ENCODE measurements at regions not wholly inside any gene's neighbourhood (a gene's known extent, or its start where the extent isn't known, plus 50 kb on each side); places are given as distances from the start of the nearest gene placed in this dataset.

DNA sequence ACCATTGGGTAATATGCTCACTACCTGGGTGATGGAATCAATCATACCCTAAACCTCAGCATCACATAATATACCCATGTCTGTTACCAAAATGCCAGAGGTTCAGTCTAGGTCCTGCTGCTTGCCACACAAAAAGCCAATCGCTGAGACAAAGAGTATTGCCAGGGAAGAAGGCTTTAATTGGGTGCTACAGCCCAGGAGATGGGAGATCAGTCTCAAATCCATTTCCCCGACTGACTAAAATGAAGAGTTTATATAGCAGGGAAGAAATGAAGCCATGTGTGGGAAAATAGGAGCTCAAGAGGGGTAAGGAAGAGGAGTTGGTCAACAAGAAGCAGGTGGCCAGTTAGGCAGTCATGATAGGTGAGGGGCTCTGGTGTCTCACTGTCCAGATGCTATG, 149.6 kb downstream of the QRSL1 start:
- TF ChIP-seq, protein P1, sequence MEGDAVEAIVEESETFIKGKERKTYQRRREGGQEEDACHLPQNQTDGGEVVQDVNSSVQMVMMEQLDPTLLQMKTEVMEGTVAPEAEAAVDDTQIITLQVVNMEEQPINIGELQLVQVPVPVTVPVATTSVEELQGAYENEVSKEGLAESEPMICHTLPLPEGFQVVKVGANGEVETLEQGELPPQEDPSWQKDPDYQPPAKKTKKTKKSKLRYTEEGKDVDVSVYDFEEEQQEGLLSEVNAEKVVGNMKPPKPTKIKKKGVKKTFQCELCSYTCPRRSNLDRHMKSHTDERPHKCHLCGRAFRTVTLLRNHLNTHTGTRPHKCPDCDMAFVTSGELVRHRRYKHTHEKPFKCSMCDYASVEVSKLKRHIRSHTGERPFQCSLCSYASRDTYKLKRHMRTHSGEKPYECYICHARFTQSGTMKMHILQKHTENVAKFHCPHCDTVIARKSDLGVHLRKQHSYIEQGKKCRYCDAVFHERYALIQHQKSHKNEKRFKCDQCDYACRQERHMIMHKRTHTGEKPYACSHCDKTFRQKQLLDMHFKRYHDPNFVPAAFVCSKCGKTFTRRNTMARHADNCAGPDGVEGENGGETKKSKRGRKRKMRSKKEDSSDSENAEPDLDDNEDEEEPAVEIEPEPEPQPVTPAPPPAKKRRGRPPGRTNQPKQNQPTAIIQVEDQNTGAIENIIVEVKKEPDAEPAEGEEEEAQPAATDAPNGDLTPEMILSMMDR (IDR thresholded peaks at IDR 0.05) = no peak
- TF ChIP-seq POLR2A (IDR thresholded peaks at IDR 0.05) (no peak), POLR2AphosphoS5 (IDR thresholded peaks at IDR 0.05) (no peak)

All from prostate gland (tissue), 2 donors.